HG02970 (cell line): ENCODE measurements at regions not wholly inside any gene's neighbourhood (a gene's known extent, or its start where the extent isn't known, plus 50 kb on each side); places are given as distances from the start of the nearest gene placed in this dataset.

Experiments used
- ATAC-seq: cut with Tn5 transposase; IDR thresholded peaks from one replicate; pipeline ENCODE4 v1.9.1; 2021; ENCODE audit warnings: mild to moderate bottlenecking, moderate library complexity, moderate number of reproducible peaks; ENCODE audit not compliant: unreplicated experiment, low FRiP score

GRCh38 chr5:136924490-136924889 is 559.1 kb upstream of the TRPC7 start:
- no peak for ATAC-seq

GRCh38 chr5:136910625-136911024 is 545.3 kb upstream of the TRPC7 start:
- ATAC-seq, result no peak

GRCh38 chr5:136909906-136910305 is 544.6 kb upstream of the TRPC7 start:
- ATAC-seq, result no peak

GRCh38 chr5:136907371-136907770 is 542.0 kb upstream of the TRPC7 start:
- ATAC-seq, result no peak

- ATAC-seq, result no peak
These were observed 541.2 kb upstream of the TRPC7 start for GRCh38 chr5:136906545-136906944.

GRCh38 chr5:136905571-136905970 is 540.2 kb upstream of the TRPC7 start:
- no peak for ATAC-seq

- ATAC-seq, result no peak
These were observed 528.7 kb upstream of the TRPC7 start for GRCh38 chr5:136894070-136894469.

GRCh38 chr5:136892000-136892399 is 526.7 kb upstream of the TRPC7 start:
- no peak for ATAC-seq

GRCh38 chr5:136891175-136891972 is 526.0 kb upstream of the TRPC7 start:
- ATAC-seq, result no peak

- no peak for ATAC-seq
These were observed 525.2 kb upstream of the TRPC7 start for GRCh38 chr5:136890431-136891148.

GRCh38 chr5:136886608-136887007 is 521.3 kb upstream of the TRPC7 start:
- no peak for ATAC-seq

GRCh38 chr5:136864960-136865359 is 499.6 kb upstream of the TRPC7 start:
- ATAC-seq, result no peak

- no peak for ATAC-seq
These were observed 491.3 kb upstream of the TRPC7 start for GRCh38 chr5:136856648-136857047.

GRCh38 chr5:136853971-136854370 is 488.6 kb upstream of the TRPC7 start:
- ATAC-seq, result no peak

- no peak for ATAC-seq
These were observed 475.3 kb upstream of the TRPC7 start for GRCh38 chr5:136840601-136841000.

- ATAC-seq, result no peak
These were observed 470.7 kb upstream of the TRPC7 start for GRCh38 chr5:136836093-136836492.

- no peak for ATAC-seq
These were observed 455.5 kb upstream of the TRPC7 start for GRCh38 chr5:136820848-136821247.

GRCh38 chr5:136819526-136820302 is 454.4 kb upstream of the TRPC7 start:
- no peak for ATAC-seq

GRCh38 chr5:136816327-136816726 is 451.0 kb upstream of the TRPC7 start:
- ATAC-seq, result no peak

GRCh38 chr5:136814619-136815378 is 449.5 kb upstream of the TRPC7 start:
- no peak for ATAC-seq
